ENCODE measurements at regions not wholly inside any gene's neighbourhood (a gene's known extent, or its start where the extent isn't known, plus 50 kb on each side); places are given as distances from the start of the nearest gene placed in this dataset.

DNA sequence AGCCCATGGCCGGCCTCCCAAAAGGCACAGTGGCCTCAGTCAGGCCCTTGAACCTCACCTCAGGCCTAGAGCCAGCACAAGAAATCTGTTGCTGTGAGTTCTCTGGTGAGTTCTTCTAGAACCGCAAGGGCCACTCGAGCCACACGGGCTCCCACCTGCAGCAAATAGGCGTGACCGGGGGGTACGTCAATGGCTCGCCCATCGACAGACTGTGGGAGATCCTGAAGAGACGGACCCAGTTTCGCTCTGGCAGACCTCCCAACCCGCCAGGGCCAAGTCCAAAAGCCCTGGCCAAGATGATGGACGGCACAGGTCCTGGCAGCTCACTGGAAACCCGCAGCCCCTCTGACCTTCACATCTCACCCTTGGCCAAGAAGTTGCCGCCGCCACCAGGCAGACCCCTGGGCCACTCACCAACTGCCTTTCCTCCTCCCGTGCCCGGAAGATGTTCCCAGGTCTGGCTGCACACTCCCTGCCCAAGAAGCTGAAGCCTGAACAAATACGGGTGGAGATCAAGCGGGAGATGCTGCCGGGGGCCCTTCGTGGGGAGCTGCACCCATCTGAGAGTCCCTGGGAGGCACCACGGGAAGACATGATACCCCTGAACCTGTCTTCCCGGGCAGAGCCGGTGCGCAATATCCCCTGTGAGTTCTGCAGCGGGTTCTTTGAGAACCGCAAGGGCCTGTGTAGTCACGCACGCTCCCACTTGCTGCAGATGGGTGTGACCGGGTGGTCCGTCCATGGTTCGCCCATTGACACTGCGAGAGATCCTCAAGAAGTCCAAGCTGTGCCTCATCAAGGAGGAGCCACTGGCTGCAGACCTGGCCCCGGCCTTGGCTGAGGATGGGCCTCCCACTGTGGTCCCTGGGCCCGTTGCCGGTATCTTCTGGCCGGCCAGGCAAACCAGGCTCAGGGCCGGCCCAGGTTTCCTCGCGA lies 544.2 kb upstream of the CCDC179 start:
- no peak overlapping the region for H3K27ac ChIP-seq (ENCODE audit: low read depth, low read length)
- H3K27me3 ChIP-seq (ENCODE audit: control insufficient read depth, insufficient read depth, low read length), result no peaks in the 10 kb centered on the region
- H3K4me1 ChIP-seq (ENCODE audit: control insufficient read depth, insufficient read depth, low read length), result no peaks in the 10 kb centered on the region
- H3K36me3 ChIP-seq (ENCODE audit: control insufficient read depth, insufficient read depth, low read length), result no peaks in the 10 kb centered on the region
- no peak overlapping the region for H3K9ac ChIP-seq (ENCODE audit: low read length)
- H3K4me3 ChIP-seq (ENCODE audit: low read depth, low read length), result no peak overlapping the region
- H3K9me3 ChIP-seq (ENCODE audit: control insufficient read depth, insufficient read depth, low read depth, low read length), result peaks cover 25% of the 10 kb centered on the region

DNA sequence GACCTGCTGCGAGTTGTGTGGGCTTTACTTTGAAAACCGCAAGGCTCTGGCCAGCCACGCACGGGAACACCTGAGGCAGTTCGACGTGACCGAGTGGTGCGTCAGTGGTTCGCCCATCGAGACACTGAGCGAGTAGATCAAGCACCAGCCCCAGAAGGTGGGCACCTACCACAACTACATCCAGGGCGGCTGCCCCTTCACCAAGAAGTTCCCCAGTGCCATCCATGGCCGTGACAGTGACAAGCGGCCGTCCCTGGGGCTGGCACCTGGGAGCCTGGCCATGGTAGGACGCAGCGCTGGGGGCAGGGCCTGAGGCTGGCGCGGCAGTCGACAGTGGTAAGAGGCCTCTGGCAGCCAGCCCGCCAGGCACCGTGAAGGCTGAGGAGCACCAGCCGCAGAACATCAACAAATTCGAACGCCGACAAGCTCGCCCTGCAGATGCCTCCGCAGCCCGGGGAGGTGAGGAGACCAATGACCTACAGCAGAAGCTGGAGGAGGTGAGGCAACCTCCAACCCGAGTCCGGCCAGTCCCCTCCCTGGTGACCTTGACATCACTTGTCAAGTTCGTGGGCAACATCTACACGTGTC lies 545.2 kb upstream of the CCDC179 start:
- Histone ChIP-seq H3K36me3 (ENCODE audit: control insufficient read depth, insufficient read depth, low read length) (no peaks in the 10 kb centered on the region), H3K4me3 (ENCODE audit: low read depth, low read length) (no peak overlapping the region), H3K27me3 (ENCODE audit: control insufficient read depth, insufficient read depth, low read length) (no peaks in the 10 kb centered on the region), H3K27ac (ENCODE audit: low read depth, low read length) (no peak overlapping the region), H3K9me3 (ENCODE audit: control insufficient read depth, insufficient read depth, low read depth, low read length) (peaks cover 29% of the 10 kb centered on the region), H3K9ac (ENCODE audit: low read length) (no peak overlapping the region), H3K4me1 (ENCODE audit: control insufficient read depth, insufficient read depth, low read length) (no peaks in the 10 kb centered on the region)

DNA sequence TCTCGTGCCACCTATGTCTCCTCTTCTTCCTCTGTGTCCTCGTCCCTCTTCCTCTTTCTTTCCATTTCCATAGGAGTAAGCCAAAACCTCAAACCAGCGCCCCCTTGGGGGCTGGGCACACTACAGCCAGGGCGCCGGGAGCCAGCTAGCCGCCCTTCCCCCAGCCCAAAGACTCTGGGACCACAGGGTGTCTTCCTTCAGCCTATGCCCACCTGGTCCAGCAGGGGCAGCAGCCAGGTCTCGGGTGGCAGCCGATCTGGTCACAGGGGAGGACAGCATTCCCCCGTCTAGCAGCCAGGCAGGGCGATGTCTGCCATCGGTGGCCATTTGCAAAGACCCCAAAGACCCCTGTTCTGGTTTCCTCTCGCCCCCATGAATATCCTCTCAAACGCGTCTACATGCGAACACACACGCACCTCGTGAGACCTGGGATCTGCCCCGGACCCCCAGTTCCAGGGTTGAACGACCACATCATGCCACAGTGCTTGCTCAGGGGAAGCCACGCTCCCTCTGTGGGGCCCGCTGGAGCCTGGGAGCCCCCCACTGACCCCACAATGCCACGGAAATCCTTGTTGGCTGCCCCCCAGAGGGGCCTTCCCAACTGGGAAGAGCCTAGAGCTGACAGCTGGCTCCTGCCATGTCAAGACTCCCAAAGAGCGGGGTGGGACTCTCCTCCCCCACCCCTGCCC lies 546.0 kb upstream of the CCDC179 start:
- Histone ChIP-seq H3K27ac (ENCODE audit: low read depth, low read length) (no peak overlapping the region), H3K9me3 (ENCODE audit: control insufficient read depth, insufficient read depth, low read depth, low read length) (peaks cover 29% of the 10 kb centered on the region), H3K4me3 (ENCODE audit: low read depth, low read length) (no peak overlapping the region), H3K4me1 (ENCODE audit: control insufficient read depth, insufficient read depth, low read length) (no peaks in the 10 kb centered on the region), H3K27me3 (ENCODE audit: control insufficient read depth, insufficient read depth, low read length) (no peaks in the 10 kb centered on the region), H3K9ac (ENCODE audit: low read length) (no peak overlapping the region), H3K36me3 (ENCODE audit: control insufficient read depth, insufficient read depth, low read length) (no peaks in the 10 kb centered on the region)

DNA sequence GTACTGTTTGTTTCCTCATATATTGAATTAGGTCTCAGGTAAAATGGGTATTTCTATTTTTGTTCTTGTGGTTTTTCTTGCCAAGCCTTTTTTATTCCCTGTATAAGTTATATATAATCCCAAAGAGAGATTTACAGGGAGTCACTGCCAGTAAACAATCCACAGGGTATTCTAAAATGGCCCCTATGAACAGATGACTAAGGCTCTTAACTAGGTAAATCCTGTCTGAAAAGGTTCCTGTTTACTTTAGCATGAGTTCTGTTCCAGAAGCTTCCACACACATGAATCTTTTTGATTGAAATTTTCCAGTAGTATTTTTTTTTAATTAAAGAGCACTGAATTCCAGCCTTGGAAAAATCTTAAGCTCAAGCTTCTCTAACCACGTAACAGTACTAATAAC lies 552.8 kb upstream of the CCDC179 start:
- H3K36me3 ChIP-seq (ENCODE audit: control insufficient read depth, insufficient read depth, low read length), result no peaks in the 10 kb centered on the region
- H3K4me1 ChIP-seq (ENCODE audit: control insufficient read depth, insufficient read depth, low read length), result 0 out of 2 replicates have a peak, but pooled peaks cover 2% of the 10 kb centered on the region
- no peak overlapping the region for H3K9ac ChIP-seq (ENCODE audit: low read length)
- no peaks in the 10 kb centered on the region for H3K27me3 ChIP-seq (ENCODE audit: control insufficient read depth, insufficient read depth, low read length)
- no peak overlapping the region for H3K27ac ChIP-seq (ENCODE audit: low read depth, low read length)
- peaks cover 4% of the 10 kb centered on the region; the same call in 1 of the 2 replicates for H3K9me3 ChIP-seq (ENCODE audit: control insufficient read depth, insufficient read depth, low read depth, low read length)
- no peak overlapping the region for H3K4me3 ChIP-seq (ENCODE audit: low read depth, low read length)

GRCh38 chr11:23423104-23423503 lies 562.8 kb upstream of the CCDC179 start:
- Histone ChIP-seq H3K27me3 (ENCODE audit: control insufficient read depth, insufficient read depth, low read length) (no peaks in the 10 kb centered on the region), H3K4me3 (ENCODE audit: low read depth, low read length) (no peak overlapping the region), H3K9me3 (ENCODE audit: control insufficient read depth, insufficient read depth, low read depth, low read length) (no peaks in the 10 kb centered on the region), H3K9ac (ENCODE audit: low read length) (no peak overlapping the region), H3K36me3 (ENCODE audit: control insufficient read depth, insufficient read depth, low read length) (no peaks in the 10 kb centered on the region), H3K27ac (ENCODE audit: low read depth, low read length) (no peak overlapping the region), H3K4me1 (ENCODE audit: control insufficient read depth, insufficient read depth, low read length) (no peaks in the 10 kb centered on the region)

GRCh38 chr11:23423656-23424055 lies 563.4 kb upstream of the CCDC179 start:
- H3K9ac ChIP-seq (ENCODE audit: low read length), result no peak overlapping the region
- no peaks in the 10 kb centered on the region for H3K4me1 ChIP-seq (ENCODE audit: control insufficient read depth, insufficient read depth, low read length)
- no peak overlapping the region for H3K4me3 ChIP-seq (ENCODE audit: low read depth, low read length)
- no peaks in the 10 kb centered on the region for H3K36me3 ChIP-seq (ENCODE audit: control insufficient read depth, insufficient read depth, low read length)
- no peaks in the 10 kb centered on the region for H3K27me3 ChIP-seq (ENCODE audit: control insufficient read depth, insufficient read depth, low read length)
- no peaks in the 10 kb centered on the region for H3K9me3 ChIP-seq (ENCODE audit: control insufficient read depth, insufficient read depth, low read depth, low read length)
- no peak overlapping the region for H3K27ac ChIP-seq (ENCODE audit: low read depth, low read length)

- no peaks in the 10 kb centered on the region for H3K36me3 ChIP-seq (ENCODE audit: control insufficient read depth, insufficient read depth, low read length)
- no peaks in the 10 kb centered on the region for H3K27me3 ChIP-seq (ENCODE audit: control insufficient read depth, insufficient read depth, low read length)
- no peaks in the 10 kb centered on the region for H3K4me1 ChIP-seq (ENCODE audit: control insufficient read depth, insufficient read depth, low read length)
- no peak overlapping the region for H3K27ac ChIP-seq (ENCODE audit: low read depth, low read length)
- H3K9ac ChIP-seq (ENCODE audit: low read length), result no peak overlapping the region
- H3K9me3 ChIP-seq (ENCODE audit: control insufficient read depth, insufficient read depth, low read depth, low read length), result no peaks in the 10 kb centered on the region
- no peak overlapping the region for H3K4me3 ChIP-seq (ENCODE audit: low read depth, low read length)
Observed at GRCh38 chr11:23425381-23425780, 565.1 kb upstream of the CCDC179 start.

DNA sequence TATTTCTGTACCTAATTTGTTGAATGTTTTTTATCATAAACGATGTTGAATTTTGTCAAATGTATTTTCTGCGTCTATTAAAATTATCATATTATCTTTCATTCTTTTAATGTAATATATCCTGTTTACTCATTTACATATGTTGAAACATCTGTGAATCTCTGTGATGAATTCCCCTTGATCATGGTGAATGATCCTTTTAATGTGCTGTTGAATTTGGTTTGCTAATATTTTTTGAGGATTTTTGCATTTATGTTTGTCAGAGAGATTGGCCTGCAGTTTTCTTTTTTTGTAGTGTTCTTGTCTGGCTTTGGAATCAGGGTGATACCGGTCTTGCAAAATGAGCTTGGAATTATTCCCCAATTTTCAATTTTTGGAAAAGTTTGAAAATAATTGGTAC lies 569.3 kb upstream of the CCDC179 start:
- H3K9me3 ChIP-seq (ENCODE audit: control insufficient read depth, insufficient read depth, low read depth, low read length), result no peaks in the 10 kb centered on the region
- H3K9ac ChIP-seq (ENCODE audit: low read length), result no peak overlapping the region
- no peaks in the 10 kb centered on the region for H3K4me1 ChIP-seq (ENCODE audit: control insufficient read depth, insufficient read depth, low read length)
- H3K4me3 ChIP-seq (ENCODE audit: low read depth, low read length), result no peak overlapping the region
- no peak overlapping the region for H3K27ac ChIP-seq (ENCODE audit: low read depth, low read length)
- no peaks in the 10 kb centered on the region for H3K27me3 ChIP-seq (ENCODE audit: control insufficient read depth, insufficient read depth, low read length)
- no peaks in the 10 kb centered on the region for H3K36me3 ChIP-seq (ENCODE audit: control insufficient read depth, insufficient read depth, low read length)

- H3K9me3 ChIP-seq (ENCODE audit: control insufficient read depth, insufficient read depth, low read depth, low read length), result no peaks in the 10 kb centered on the region
- no peaks in the 10 kb centered on the region for H3K27me3 ChIP-seq (ENCODE audit: control insufficient read depth, insufficient read depth, low read length)
- H3K36me3 ChIP-seq (ENCODE audit: control insufficient read depth, insufficient read depth, low read length), result no peaks in the 10 kb centered on the region
- H3K27ac ChIP-seq (ENCODE audit: low read depth, low read length), result no peak overlapping the region
- no peaks in the 10 kb centered on the region for H3K4me1 ChIP-seq (ENCODE audit: control insufficient read depth, insufficient read depth, low read length)
- H3K4me3 ChIP-seq (ENCODE audit: low read depth, low read length), result no peak overlapping the region
- no peak overlapping the region for H3K9ac ChIP-seq (ENCODE audit: low read length)
Observed at GRCh38 chr11:23453522-23453921, 593.2 kb upstream of the CCDC179 start.

DNA sequence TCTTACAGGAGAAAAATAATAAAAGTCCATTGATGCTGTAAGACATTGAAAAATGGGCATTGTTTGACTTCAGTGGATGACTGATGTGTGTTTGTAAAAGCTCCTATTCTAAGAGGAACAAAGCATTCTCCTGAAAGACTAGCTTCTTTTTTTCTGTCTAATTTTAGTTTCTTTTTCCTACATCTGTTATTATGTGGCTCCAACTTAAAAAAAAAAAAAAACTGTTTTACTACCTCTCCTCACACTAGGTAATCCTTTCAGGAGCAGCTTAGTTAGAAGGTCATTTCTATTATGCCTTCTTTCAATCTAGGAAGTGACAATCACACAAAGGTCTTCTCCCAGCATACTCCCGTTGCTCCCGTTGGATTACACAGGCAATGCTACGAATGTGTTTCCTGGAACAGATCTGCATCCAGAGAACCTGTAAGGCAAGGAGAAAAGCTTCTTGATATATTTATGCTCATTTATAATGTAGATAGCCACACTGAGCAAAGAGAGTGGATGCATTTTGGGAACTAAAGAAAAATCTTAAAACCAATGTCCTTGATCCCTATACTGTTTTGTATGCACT lies 595.1 kb upstream of the CCDC179 start:
- Histone ChIP-seq H3K4me1 (ENCODE audit: control insufficient read depth, insufficient read depth, low read length) (no peaks in the 10 kb centered on the region), H3K4me3 (ENCODE audit: low read depth, low read length) (no peak overlapping the region), H3K27me3 (ENCODE audit: control insufficient read depth, insufficient read depth, low read length) (no peaks in the 10 kb centered on the region), H3K27ac (ENCODE audit: low read depth, low read length) (no peak overlapping the region), H3K9me3 (ENCODE audit: control insufficient read depth, insufficient read depth, low read depth, low read length) (no peaks in the 10 kb centered on the region), H3K9ac (ENCODE audit: low read length) (no peak overlapping the region), H3K36me3 (ENCODE audit: control insufficient read depth, insufficient read depth, low read length) (no peaks in the 10 kb centered on the region)

DNA sequence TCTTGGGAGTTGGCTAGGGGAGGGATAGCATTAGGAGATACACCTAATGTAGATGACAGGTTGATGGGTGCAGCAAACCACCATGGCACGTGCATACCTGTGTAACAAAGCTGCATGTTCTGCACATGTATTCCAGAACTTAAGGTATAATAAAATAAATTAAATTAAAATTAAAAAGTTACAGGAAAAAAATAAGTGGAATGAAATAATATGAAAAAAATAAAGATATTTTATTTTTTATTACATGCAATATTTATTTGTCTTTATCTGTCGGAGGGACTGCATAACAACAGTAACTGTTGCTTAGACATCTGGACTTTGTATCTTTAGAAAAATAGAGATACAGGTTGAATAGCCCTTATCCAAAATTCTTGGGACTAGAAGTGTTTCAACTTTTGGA lies 597.4 kb upstream of the CCDC179 start:
- Histone ChIP-seq H3K9ac (ENCODE audit: low read length) (no peak overlapping the region), H3K9me3 (ENCODE audit: control insufficient read depth, insufficient read depth, low read depth, low read length) (no peaks in the 10 kb centered on the region), H3K36me3 (ENCODE audit: control insufficient read depth, insufficient read depth, low read length) (no peaks in the 10 kb centered on the region), H3K4me1 (ENCODE audit: control insufficient read depth, insufficient read depth, low read length) (no peaks in the 10 kb centered on the region), H3K27me3 (ENCODE audit: control insufficient read depth, insufficient read depth, low read length) (no peaks in the 10 kb centered on the region), H3K27ac (ENCODE audit: low read depth, low read length) (no peak overlapping the region), H3K4me3 (ENCODE audit: low read depth, low read length) (no peak overlapping the region)

Data from HUES6 (cell line).